AG04449 (cell line): ENCODE measurements at regions not wholly inside any gene's neighbourhood (a gene's known extent, or its start where the extent isn't known, plus 50 kb on each side); places are given as distances from the start of the nearest gene placed in this dataset.

Experiments
- CTCF ChIA-PET: fragments of 350-600 bp; formaldehyde crosslinking; extraction: SDS; loops from one replicate; lab custom pipeline; 2021; ENCODE audit warnings: antibody characterized with exemption; lab: Yijun Ruan, JAX
- POLR2A ChIA-PET: fragments of 400-600, 350-600 bp; formaldehyde crosslinking; extraction: SDS; loops from one replicate; lab custom pipeline; 2020; ENCODE audit warnings: antibody characterized with exemption, inconsistent platforms; lab: Yijun Ruan, JAX
- DNase-seq: peaks from one replicate; pipeline ENCODE4 v3.0.0-alpha.2; 2010; ENCODE audit warnings: low read depth, low spot score
- H3K4me3 ChIP-seq: 2 replicates; pipeline ENCODE4 v1.5.1; 2011; ENCODE audit warnings: low read depth, mild to moderate bottlenecking, control low read depth, low read length
- CTCF ChIP-seq: IDR thresholded peaks from one replicate; pipeline ENCODE4 v1.5.1; 2011; ENCODE audit warnings: mild to moderate bottlenecking, moderate library complexity, low read length, control low read depth, inconsistent platforms; ENCODE audit not compliant: insufficient read depth; ENCODE audit errors: missing control alignments

GRCh38 chr7:125747966-125748365 is 818.3 kb upstream of the POT1 start:
- POLR2A ChIA-PET, result no interaction called here
- H3K4me3 ChIP-seq, result no peak overlapping the region
- CTCF ChIA-PET, result no interaction called here
- DNase-seq, result no peak
- no peak for TF ChIP-seq CTCF

- TF ChIP-seq CTCF, result no peak
- ChIA-PET POLR2A (no interaction called here), CTCF (no interaction called here)
- H3K4me3 ChIP-seq, result no peak overlapping the region
- DNase-seq, result no peak
These were observed 816.9 kb upstream of the POT1 start for GRCh38 chr7:125746510-125746909.

GRCh38 chr7:125727215-125727614 is 797.6 kb upstream of the POT1 start:
- CTCF ChIA-PET, result interaction anchor here (0.6 kb wide), 1 partner anchor 393 kb away, joined by 3 read pairs; no protein-coding TSS in a partner anchor
- no peak for TF ChIP-seq CTCF

GRCh38 chr7:125695626-125696025 is 766.0 kb upstream of the POT1 start:
- CTCF ChIA-PET, result no interaction called here
- H3K4me3 ChIP-seq, result no peak overlapping the region
- no peak for TF ChIP-seq CTCF
- POLR2A ChIA-PET, result no interaction called here
- DNase-seq, result no peak

More at GRCh38 chr7:125727215-125727614, 797.6 kb upstream of the POT1 start:
- no peak for DNase-seq
- POLR2A ChIA-PET, result no interaction called here
- no peak overlapping the region for H3K4me3 ChIP-seq

GRCh38 chr7:125683156-125683555 is 753.5 kb upstream of the POT1 start:
- POLR2A ChIA-PET, result no interaction called here

GRCh38 chr7:125681508-125681907 is 751.9 kb upstream of the POT1 start:
- ChIA-PET POLR2A (no interaction called here), CTCF (no interaction called here)
- no peak for TF ChIP-seq CTCF
- no peak overlapping the region for H3K4me3 ChIP-seq
- DNase-seq, result no peak

More at GRCh38 chr7:125683156-125683555, 753.5 kb upstream of the POT1 start:
- DNase-seq, result no peak
- H3K4me3 ChIP-seq, result no peak overlapping the region
- no peak for TF ChIP-seq CTCF
- CTCF ChIA-PET, result no interaction called here

GRCh38 chr7:125678771-125679170 is 749.1 kb upstream of the POT1 start:
- no peak overlapping the region for H3K4me3 ChIP-seq
- CTCF ChIA-PET, result no interaction called here
- TF ChIP-seq CTCF, result no peak
- POLR2A ChIA-PET, result no interaction called here
- no peak for DNase-seq
